ENCODE measurements at regions not wholly inside any gene's neighbourhood (a gene's known extent, or its start where the extent isn't known, plus 50 kb on each side); places are given as distances from the start of the nearest gene placed in this dataset.

- TF ChIP-seq CTCF (IDR thresholded peaks at IDR 0.05) = no peak
- TF ChIP-seq POLR2A (IDR thresholded peaks at IDR 0.05) = no peak
Measured at GRCh38 chr4:38213083-38213805, 253.0 kb downstream of the PTTG2 start.
